Kidney epithelial cell (primary cell): ENCODE measurements at regions not wholly inside any gene's neighbourhood (a gene's known extent, or its start where the extent isn't known, plus 50 kb on each side); places are given as distances from the start of the nearest gene placed in this dataset.

Source experiments
- DNase-seq: peaks from one replicate; pipeline ENCODE4 v3.0.0-alpha.2; 2010; ENCODE audit warnings: low read depth
- H3K27me3 ChIP-seq: 2 replicates; pipeline ENCODE4 v1.6.0; 2011; ENCODE audit warnings: low read length; ENCODE audit not compliant: control insufficient read depth, insufficient read depth
- H3K36me3 ChIP-seq: 2 replicates; pipeline ENCODE4 v1.5.1; 2011; ENCODE audit warnings: low read length; ENCODE audit not compliant: control insufficient read depth, insufficient read depth
- H3K4me3 ChIP-seq: 2 replicates; pipeline ENCODE4 v1.5.1; 2011; ENCODE audit warnings: low read depth, mild to moderate bottlenecking, control low read depth, low read length
- TF ChIP-seq, protein P1 (sequence below): IDR thresholded peaks from 2 replicates; pipeline ENCODE4 v1.5.1; 2011; ENCODE audit warnings: mild to moderate bottlenecking, moderate library complexity, low read length, control low read depth, inconsistent platforms; ENCODE audit not compliant: insufficient read depth, poor library complexity, severe bottlenecking

DNA sequence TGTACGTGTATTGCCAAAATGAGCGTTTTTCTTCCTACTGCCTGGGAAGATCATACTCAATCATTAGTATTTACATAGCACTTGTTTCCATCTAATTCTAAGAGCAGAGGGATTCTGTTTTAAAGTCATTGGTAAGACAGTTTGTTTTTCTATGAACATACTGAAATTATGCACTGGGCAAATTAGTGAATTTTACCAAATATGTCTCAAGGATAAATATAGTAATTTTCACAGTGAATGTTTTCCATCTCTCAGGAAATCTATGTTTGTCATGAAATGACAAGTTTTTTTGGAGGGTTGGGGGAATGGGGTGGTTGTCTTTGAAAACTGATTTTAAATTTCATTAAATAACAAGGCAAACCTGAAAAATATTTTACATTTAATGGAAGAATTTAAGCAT lies 441.3 kb upstream of the ARRDC3 start:
- Histone ChIP-seq H3K27me3 (no peaks in the 10 kb centered on the region), H3K4me3 (no peak overlapping the region), H3K36me3 (no peaks in the 10 kb centered on the region)
- no peak for DNase-seq
- TF ChIP-seq, protein P1, sequence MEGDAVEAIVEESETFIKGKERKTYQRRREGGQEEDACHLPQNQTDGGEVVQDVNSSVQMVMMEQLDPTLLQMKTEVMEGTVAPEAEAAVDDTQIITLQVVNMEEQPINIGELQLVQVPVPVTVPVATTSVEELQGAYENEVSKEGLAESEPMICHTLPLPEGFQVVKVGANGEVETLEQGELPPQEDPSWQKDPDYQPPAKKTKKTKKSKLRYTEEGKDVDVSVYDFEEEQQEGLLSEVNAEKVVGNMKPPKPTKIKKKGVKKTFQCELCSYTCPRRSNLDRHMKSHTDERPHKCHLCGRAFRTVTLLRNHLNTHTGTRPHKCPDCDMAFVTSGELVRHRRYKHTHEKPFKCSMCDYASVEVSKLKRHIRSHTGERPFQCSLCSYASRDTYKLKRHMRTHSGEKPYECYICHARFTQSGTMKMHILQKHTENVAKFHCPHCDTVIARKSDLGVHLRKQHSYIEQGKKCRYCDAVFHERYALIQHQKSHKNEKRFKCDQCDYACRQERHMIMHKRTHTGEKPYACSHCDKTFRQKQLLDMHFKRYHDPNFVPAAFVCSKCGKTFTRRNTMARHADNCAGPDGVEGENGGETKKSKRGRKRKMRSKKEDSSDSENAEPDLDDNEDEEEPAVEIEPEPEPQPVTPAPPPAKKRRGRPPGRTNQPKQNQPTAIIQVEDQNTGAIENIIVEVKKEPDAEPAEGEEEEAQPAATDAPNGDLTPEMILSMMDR: no peak

- Histone ChIP-seq H3K27me3 (no peaks in the 10 kb centered on the region), H3K36me3 (no peaks in the 10 kb centered on the region), H3K4me3 (no peak overlapping the region)
- DNase-seq: no peak
- TF ChIP-seq, protein P1: no peak
Observed at GRCh38 chr5:91820874-91821273, 437.8 kb upstream of the ARRDC3 start.

- no peak overlapping the region for H3K4me3 ChIP-seq
- no peaks in the 10 kb centered on the region for H3K36me3 ChIP-seq
- DNase-seq: no peak
- no peaks in the 10 kb centered on the region for H3K27me3 ChIP-seq
- TF ChIP-seq, protein P1: no peak
Observed at GRCh38 chr5:91816681-91817080, 433.6 kb upstream of the ARRDC3 start.

DNA sequence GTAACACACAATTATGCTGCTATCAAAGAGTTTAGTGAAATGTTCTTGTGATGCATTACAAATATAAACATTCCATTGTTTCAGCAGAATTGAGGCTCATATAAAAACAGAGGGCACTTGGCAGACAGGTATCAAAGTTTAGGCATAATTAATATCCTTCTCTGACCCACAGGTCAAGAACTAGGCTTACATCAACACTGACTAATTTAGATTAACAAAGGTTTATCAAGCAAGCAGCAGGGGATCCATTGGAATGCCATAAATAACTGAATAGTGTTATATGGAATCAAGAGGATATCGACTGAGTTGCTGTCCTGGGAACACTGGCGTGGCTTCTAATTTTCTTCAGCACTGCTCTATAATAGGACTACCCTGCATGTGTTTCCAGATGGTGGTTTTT lies 414.5 kb upstream of the ARRDC3 start:
- no peak overlapping the region for H3K4me3 ChIP-seq
- no peaks in the 10 kb centered on the region for H3K36me3 ChIP-seq
- H3K27me3 ChIP-seq: no peaks in the 10 kb centered on the region
- no peak for DNase-seq
- TF ChIP-seq, protein P1: no peak

DNA sequence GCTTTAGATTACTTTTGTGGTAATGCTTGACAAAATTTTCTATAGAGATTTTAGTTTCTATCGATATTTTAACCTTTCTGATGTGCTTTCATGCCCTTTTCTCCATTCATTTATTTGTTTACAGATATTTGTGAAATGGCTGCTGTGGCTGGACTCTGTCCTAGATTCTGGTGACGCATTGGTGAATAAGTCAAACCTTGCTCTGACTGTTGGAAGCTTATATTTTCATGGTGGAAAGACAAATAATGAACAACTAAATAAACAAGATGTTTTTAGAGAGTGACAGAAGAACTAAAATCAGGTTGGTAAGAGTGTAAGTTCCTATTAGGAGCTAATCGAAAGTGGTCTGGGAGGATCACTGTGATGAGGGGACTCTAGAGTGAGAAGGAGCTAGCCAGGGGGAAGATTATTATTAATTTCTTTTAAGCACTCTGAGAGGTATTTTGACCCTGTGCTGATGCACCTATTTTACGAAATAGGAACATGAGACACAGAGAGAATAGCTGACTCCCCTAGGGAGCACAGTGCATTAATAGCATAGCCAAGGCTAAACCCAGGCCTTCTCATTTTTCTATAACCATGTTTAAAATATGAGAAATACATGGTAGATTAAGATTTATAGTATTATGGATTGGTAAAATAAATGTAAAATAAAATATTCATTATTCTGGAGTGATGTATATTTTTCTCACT lies 411.9 kb upstream of the ARRDC3 start:
- TF ChIP-seq, protein P1: no peak
- Histone ChIP-seq H3K36me3 (no peaks in the 10 kb centered on the region), H3K4me3 (no peak overlapping the region), H3K27me3 (no peaks in the 10 kb centered on the region)
- DNase-seq: no peak

- no peaks in the 10 kb centered on the region for H3K27me3 ChIP-seq
- DNase-seq: no peak
- TF ChIP-seq, protein P1: no peak
- no peak overlapping the region for H3K4me3 ChIP-seq
- H3K36me3 ChIP-seq: no peaks in the 10 kb centered on the region
Observed at GRCh38 chr5:91794455-91794854, 411.3 kb upstream of the ARRDC3 start.
